ENCODE measurements at regions not wholly inside any gene's neighbourhood (a gene's known extent, or its start where the extent isn't known, plus 50 kb on each side); places are given as distances from the start of the nearest gene placed in this dataset.

DNA sequence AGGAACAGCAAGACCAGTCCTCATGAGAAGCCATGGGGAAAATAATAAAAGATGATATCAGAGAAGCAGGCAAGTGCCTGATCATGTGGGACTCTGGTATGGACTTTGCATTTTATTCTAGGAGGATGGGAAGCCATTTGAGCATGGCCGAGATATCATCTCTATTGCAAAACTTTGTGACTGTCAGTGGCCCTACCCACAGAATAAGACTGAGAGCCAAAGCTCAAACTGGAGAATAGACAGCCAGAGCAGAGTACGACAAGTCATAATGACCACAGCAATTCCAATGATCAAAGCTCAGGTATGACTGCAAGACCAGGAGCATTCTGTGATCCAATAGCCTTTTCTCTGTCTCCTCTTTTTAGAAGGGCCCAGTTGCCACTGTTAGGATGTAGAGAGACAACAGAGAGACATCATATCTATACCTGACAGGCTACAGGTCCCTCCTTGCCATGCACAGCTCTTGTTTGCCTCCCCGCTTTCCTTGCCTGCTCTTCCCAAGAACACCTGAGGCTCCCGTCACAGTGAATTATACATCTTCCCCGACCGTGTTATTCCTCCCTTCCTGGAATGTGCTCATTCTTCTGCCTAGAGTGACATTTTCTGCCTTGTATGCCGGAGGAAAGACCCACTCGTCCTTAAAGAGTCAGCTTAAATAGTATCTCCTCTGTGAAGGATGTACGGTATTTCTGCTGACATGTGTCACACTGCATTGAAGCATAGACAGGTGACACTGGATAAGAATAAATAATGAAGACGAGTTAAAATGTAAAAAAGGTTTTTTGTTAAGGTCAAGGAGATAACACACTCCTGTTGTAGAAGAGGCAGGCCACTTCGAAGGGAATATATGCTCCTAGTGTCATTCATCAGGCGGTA lies 248.7 kb upstream of the MAP3K1 start:
- TF ChIP-seq GATA3 (IDR thresholded peaks at IDR 0.05; ENCODE audit: low read depth, low read length) = no peak
- TF ChIP-seq GATA2 (IDR thresholded peaks at IDR 0.05; ENCODE audit: low read depth, low read length) = no peak

- TF ChIP-seq GATA2 (IDR thresholded peaks at IDR 0.05; ENCODE audit: low read depth, low read length) (no peak), GATA3 (IDR thresholded peaks at IDR 0.05; ENCODE audit: low read depth, low read length) (no peak)
Measured at GRCh38 chr5:56565644-56566043, 249.7 kb upstream of the MAP3K1 start.

DNA sequence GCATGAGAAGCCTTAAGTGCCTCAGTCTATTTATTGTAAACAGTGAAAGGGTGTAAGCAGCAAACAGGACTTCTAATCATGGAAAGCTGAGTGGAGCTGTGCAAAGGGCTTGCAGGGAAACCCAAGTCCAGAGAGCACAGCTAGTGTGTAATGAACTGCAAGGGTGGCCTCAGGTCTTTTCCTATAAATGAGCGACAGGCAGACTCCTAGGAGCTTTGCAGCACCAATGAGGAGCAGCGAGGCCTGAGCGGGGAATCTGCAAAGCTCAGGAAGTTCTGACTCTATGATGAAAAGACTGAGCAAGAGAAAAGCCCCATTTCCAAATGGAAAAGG lies 250.1 kb upstream of the MAP3K1 start:
- TF ChIP-seq GATA3 (IDR thresholded peaks at IDR 0.05; ENCODE audit: low read depth, low read length) (no peak), GATA2 (IDR thresholded peaks at IDR 0.05; ENCODE audit: low read depth, low read length) (no peak)

DNA sequence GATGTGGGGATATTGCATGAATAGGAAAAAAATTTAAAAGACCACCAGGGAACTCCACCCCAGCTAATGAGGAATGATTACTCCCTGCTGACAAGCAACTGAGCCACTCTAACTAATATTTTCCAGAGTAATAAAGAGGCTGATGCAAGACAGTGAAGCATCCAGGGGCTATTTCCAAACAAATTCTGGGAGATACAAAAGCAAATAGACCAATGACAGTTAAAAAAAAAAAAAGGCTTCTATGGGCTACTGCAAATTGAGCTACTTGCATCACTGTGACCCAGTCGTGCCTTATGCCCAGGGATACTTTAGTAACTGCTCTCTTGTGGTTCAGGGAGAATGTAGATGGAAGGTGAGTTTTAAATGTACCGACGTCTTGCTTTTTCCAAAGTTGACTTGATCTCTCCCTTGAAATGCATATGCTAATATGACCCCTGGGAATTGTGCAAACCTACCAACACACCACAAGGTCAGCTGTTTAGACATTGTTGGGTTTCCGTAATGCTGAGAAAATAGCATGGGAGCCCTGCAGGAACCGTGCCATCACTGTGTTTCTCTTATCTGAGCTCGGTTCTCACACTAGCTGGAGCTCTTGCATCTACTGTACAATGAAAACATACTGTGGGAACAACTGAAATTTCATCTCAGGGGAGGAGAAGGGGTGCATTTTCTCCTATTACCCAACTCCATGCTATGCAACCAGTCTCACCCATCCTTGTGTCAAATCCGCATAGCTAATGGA lies 250.6 kb upstream of the MAP3K1 start:
- no peak for TF ChIP-seq GATA2 (IDR thresholded peaks at IDR 0.05; ENCODE audit: low read depth, low read length)
- no peak for TF ChIP-seq GATA3 (IDR thresholded peaks at IDR 0.05; ENCODE audit: low read depth, low read length)

GRCh38 chr5:56561455-56561854 lies 253.9 kb upstream of the MAP3K1 start:
- no peak for TF ChIP-seq GATA2 (IDR thresholded peaks at IDR 0.05; ENCODE audit: low read depth, low read length)
- no peak for TF ChIP-seq GATA3 (IDR thresholded peaks at IDR 0.05; ENCODE audit: low read depth, low read length)

DNA sequence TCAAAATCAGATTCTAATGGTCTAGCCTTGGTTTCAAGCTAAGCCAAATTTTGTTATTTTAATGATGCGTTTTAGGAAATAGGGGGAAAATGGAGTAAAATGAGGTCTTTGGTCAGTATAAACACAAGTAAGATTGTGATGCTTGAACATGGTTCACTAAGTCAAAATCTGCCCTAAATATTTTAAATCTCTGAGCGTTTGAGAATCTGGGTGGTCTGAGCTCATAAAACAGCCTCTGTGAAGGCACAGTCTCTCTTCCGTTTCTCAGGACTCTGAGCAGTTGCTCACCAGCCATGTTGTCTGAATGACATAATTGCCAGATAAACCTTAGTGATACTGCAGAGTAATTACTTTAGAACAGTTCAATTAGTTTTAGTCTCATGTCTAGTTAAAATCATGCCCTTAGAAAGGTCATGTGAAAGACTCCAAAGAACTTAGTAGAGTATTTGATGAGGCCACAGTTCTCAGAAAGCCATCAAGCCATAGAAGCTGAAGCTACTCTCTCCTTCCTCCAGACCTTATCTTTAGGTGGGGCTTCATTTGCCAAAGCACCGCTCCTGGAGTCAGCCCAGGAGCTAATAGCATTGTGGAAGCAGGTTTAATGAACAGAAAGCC lies 257.1 kb upstream of the MAP3K1 start:
- TF ChIP-seq GATA3 (IDR thresholded peaks at IDR 0.05; ENCODE audit: low read depth, low read length) (no peak), GATA2 (IDR thresholded peaks at IDR 0.05; ENCODE audit: low read depth, low read length) (no peak; the same call in 1 of the 2 replicates)

GRCh38 chr5:56557198-56557597 lies 258.2 kb upstream of the MAP3K1 start:
- no peak for TF ChIP-seq GATA3 (IDR thresholded peaks at IDR 0.05; ENCODE audit: low read depth, low read length)
- no peak for TF ChIP-seq GATA2 (IDR thresholded peaks at IDR 0.05; ENCODE audit: low read depth, low read length)

DNA sequence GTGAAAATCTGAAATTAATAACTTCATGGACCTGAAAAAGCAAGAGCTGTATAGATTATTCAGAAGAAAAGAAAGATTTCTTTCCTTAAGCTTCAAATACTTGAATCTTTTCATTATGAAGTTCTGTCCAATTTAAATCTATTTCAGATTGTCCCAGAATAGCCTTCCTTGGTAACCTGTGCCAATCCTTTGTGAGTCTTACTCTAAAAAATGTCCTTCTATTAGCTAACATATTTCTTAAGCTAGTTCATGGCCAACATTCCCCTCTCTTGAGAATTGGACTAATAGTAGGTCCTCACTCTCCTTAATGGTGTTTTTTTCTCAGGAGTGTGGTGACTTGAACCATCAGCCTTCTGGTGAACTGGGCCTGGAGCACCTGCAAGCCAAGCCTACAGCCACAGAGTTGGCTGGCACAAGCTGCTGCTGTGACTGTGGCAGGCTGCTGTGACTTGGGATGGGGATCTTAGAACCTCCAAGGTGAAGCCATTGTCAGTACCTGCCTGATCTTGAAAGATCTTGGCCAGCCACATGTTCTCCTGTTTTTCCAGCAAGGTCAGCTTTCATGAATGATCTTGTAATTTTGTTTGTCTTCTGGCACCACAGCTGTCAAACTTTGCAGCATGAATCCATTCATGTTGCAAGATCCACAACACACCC lies 262.6 kb upstream of the MAP3K1 start:
- TF ChIP-seq GATA2 (IDR thresholded peaks at IDR 0.05; ENCODE audit: low read depth, low read length) (no peak), GATA3 (IDR thresholded peaks at IDR 0.05; ENCODE audit: low read depth, low read length) (no peak)

GRCh38 chr5:56550227-56550626 lies 265.1 kb upstream of the MAP3K1 start:
- TF ChIP-seq GATA3 (IDR thresholded peaks at IDR 0.05; ENCODE audit: low read depth, low read length) (no peak), GATA2 (IDR thresholded peaks at IDR 0.05; ENCODE audit: low read depth, low read length) (no peak)

DNA sequence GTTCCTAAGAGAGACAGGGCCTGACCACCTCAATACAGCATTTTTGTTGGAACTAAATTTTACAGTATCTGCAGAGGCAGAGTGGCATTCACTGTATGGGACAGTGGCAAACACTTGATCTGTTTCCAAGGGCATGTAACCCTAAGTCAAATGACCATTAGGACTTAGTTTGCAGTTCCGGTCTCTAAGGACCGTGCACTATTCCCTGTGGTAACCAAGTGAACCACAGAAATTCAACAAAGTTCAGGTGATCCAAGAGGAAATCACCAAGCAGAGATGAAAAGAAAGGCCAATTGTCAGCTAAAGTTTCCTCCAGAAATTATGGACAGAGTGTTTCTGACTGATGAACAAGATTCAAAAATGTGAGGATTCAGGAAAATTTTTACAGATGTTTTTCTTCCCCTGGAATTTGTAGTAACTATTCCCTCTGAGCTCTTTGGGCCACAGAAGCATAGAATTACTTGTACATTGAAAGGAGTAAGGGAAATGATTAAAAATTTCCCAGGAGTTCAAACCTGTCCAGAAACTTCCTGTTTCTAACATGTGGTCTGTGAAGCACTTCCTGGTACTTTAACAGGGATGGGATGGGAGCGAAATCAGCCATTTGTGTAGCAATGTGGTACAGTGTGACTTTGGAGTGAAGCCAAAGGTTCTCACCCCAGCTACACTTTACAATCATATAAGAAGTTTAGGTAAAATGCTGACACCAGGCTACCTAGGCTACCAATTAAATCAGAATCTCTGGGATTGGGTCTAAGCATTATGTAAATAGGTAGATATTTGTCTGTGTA lies 266.1 kb upstream of the MAP3K1 start:
- TF ChIP-seq GATA3 (IDR thresholded peaks at IDR 0.05; ENCODE audit: low read depth, low read length) = no peak
- no peak for TF ChIP-seq GATA2 (IDR thresholded peaks at IDR 0.05; ENCODE audit: low read depth, low read length)

- TF ChIP-seq GATA3 (IDR thresholded peaks at IDR 0.05; ENCODE audit: low read depth, low read length) = no peak
- no peak for TF ChIP-seq GATA2 (IDR thresholded peaks at IDR 0.05; ENCODE audit: low read depth, low read length)
Measured at GRCh38 chr5:56545016-56545415, 270.3 kb upstream of the MAP3K1 start.

GRCh38 chr5:56543441-56544388 lies 271.6 kb upstream of the MAP3K1 start:
- TF ChIP-seq GATA3 (IDR thresholded peaks at IDR 0.05; ENCODE audit: low read depth, low read length) (no peak), GATA2 (IDR thresholded peaks at IDR 0.05; ENCODE audit: low read depth, low read length) (no peak)

All from SH-SY5Y (cell line).